CMK (cell line): ENCODE measurements at regions not wholly inside any gene's neighbourhood (a gene's known extent, or its start where the extent isn't known, plus 50 kb on each side); places are given as distances from the start of the nearest gene placed in this dataset.

ENCODE experiments used
- DNase-seq: peaks from one replicate; pipeline ENCODE4 v3.0.0-alpha.2; 2010; ENCODE audit warnings: low read depth

GRCh38 chr13:22009937-22010336 is 339.1 kb downstream of the FGF9 start:
- DNase-seq, result no peak

GRCh38 chr13:22012686-22013085 is 341.8 kb downstream of the FGF9 start:
- no peak for DNase-seq

GRCh38 chr13:22014469-22014868 is 343.6 kb downstream of the FGF9 start:
- no peak for DNase-seq

- no peak for DNase-seq
Observed at GRCh38 chr13:22017226-22017625, 346.4 kb downstream of the FGF9 start.

GRCh38 chr13:22018076-22018835 is 347.4 kb downstream of the FGF9 start:
- no peak for DNase-seq

GRCh38 chr13:22018836-22019210 is 347.9 kb downstream of the FGF9 start:
- DNase-seq, result no peak

- DNase-seq, result no peak
Observed at GRCh38 chr13:22024381-22024994, 353.6 kb downstream of the FGF9 start.

- DNase-seq, result no peak
Observed at GRCh38 chr13:22027566-22027965, 356.7 kb downstream of the FGF9 start.

- DNase-seq, result no peak
Observed at GRCh38 chr13:22028831-22029230, 358.0 kb downstream of the FGF9 start.

GRCh38 chr13:22030321-22030720 is 359.4 kb downstream of the FGF9 start:
- no peak for DNase-seq

- no peak for DNase-seq
Observed at GRCh38 chr13:22031702-22032286, 360.9 kb downstream of the FGF9 start.

- no peak for DNase-seq
Observed at GRCh38 chr13:22032905-22033304, 362.0 kb downstream of the FGF9 start.

- DNase-seq, result no peak
Observed at GRCh38 chr13:22039961-22040360, 369.1 kb downstream of the FGF9 start.

- no peak for DNase-seq
Observed at GRCh38 chr13:22040810-22041364, 370.0 kb downstream of the FGF9 start.

GRCh38 chr13:22041741-22042140 is 370.9 kb downstream of the FGF9 start:
- DNase-seq, result no peak

GRCh38 chr13:22047082-22047784 is 376.4 kb downstream of the FGF9 start:
- no peak for DNase-seq

- DNase-seq, result no peak
Observed at GRCh38 chr13:22047785-22048104, 376.9 kb downstream of the FGF9 start.

- no peak for DNase-seq
Observed at GRCh38 chr13:22049384-22049783, 378.5 kb downstream of the FGF9 start.

- DNase-seq, result no peak
Observed at GRCh38 chr13:22050951-22051563, 380.2 kb downstream of the FGF9 start.

GRCh38 chr13:22053053-22053452 is 382.2 kb downstream of the FGF9 start:
- DNase-seq, result no peak

- no peak for DNase-seq
Observed at GRCh38 chr13:22055259-22055658, 384.4 kb downstream of the FGF9 start.

GRCh38 chr13:22060187-22060586 is 389.3 kb downstream of the FGF9 start:
- DNase-seq, result no peak
